AG04450 (cell line): ENCODE measurements at regions not wholly inside any gene's neighbourhood (a gene's known extent, or its start where the extent isn't known, plus 50 kb on each side); places are given as distances from the start of the nearest gene placed in this dataset.

ENCODE experiments used
- CTCF ChIA-PET: fragments of 300-600, 350-600 bp; formaldehyde crosslinking; extraction: SDS; loops from one replicate; lab custom pipeline; 2022; ENCODE audit warnings: antibody characterized with exemption, inconsistent platforms; lab: Charles Lee
- POLR2A ChIA-PET: fragments of 350-600 bp; formaldehyde crosslinking; extraction: SDS; loops from one replicate; lab custom pipeline; 2021; ENCODE audit warnings: antibody characterized with exemption, inconsistent platforms; lab: Yijun Ruan, JAX
- DNase-seq: peaks from one replicate; pipeline ENCODE4 v3.0.0-alpha.2; 2011; ENCODE audit warnings: low read depth, low spot score
- H3K27ac ChIP-seq: one replicate; pipeline ENCODE4 v1.5.1; 2012; ENCODE audit warnings: low read depth, low read length, control low read depth
- H3K27me3 ChIP-seq: one replicate; pipeline ENCODE4 v1.6.0; 2012; ENCODE audit warnings: low read length; ENCODE audit not compliant: control insufficient read depth, insufficient read depth
- H3K4me3 ChIP-seq: 2 replicates; pipeline ENCODE4 v1.5.1; 2011; ENCODE audit warnings: mild to moderate bottlenecking, low read depth, low read length, control low read depth
- H3K9me3 ChIP-seq: 2 replicates; pipeline ENCODE4 v1.5.1; 2012; ENCODE audit warnings: low read length; ENCODE audit not compliant: control insufficient read depth, insufficient read depth
- CTCF ChIP-seq: IDR thresholded peaks from 2 replicates; pipeline ENCODE4 v1.5.1; 2011; ENCODE audit warnings: low read depth, low read length, control low read depth, inconsistent platforms

GRCh38 chr13:95357875-95358274 lies 56.6 kb upstream of the ABCC4 start:
- ChIA-PET CTCF (interaction anchor here (0.7 kb wide), 1 partner anchor 12 kb away, joined by 3 read pairs; no protein-coding TSS in a partner anchor), POLR2A (no interaction called here)
- Histone ChIP-seq H3K27ac (no peak overlapping the region), H3K27me3 (no peaks in the 10 kb centered on the region), H3K9me3 (peaks cover 6% of the 10 kb centered on the region), H3K4me3 (no peak overlapping the region)
- DNase-seq: no peak
- no peak for TF ChIP-seq CTCF

GRCh38 chr13:95360052-95360451 lies 58.8 kb upstream of the ABCC4 start:
- TF ChIP-seq CTCF: no peak
- Histone ChIP-seq H3K27me3 (peaks cover 2% of the 10 kb centered on the region), H3K27ac (no peak overlapping the region), H3K4me3 (no peak overlapping the region), H3K9me3 (peaks cover 6% of the 10 kb centered on the region)
- CTCF ChIA-PET: no interaction called here
- POLR2A ChIA-PET: no interaction called here
- DNase-seq: no peak

- Histone ChIP-seq H3K4me3 (no peak overlapping the region), H3K9me3 (peaks cover 6% of the 10 kb centered on the region), H3K27ac (no peak overlapping the region), H3K27me3 (peaks cover 2% of the 10 kb centered on the region)
- DNase-seq: no peak
- TF ChIP-seq CTCF: no peak
- POLR2A ChIA-PET: no interaction called here
- CTCF ChIA-PET: no interaction called here
Observed at GRCh38 chr13:95360464-95361097, 59.3 kb upstream of the ABCC4 start.

GRCh38 chr13:95361686-95362085 lies 60.4 kb upstream of the ABCC4 start:
- ChIA-PET POLR2A (no interaction called here), CTCF (no interaction called here)
- no peak for TF ChIP-seq CTCF
- Histone ChIP-seq H3K27ac (no peak overlapping the region), H3K27me3 (peaks cover 2% of the 10 kb centered on the region), H3K9me3 (peaks cover 2% of the 10 kb centered on the region; the same call in 1 of the 2 replicates), H3K4me3 (no peak overlapping the region)
- DNase-seq: no peak

GRCh38 chr13:95362666-95363065 lies 61.4 kb upstream of the ABCC4 start:
- H3K4me3 ChIP-seq: no peak overlapping the region
- no peak for DNase-seq
- peaks cover 2% of the 10 kb centered on the region for H3K27me3 ChIP-seq
- no peak overlapping the region for H3K27ac ChIP-seq
- no peak for TF ChIP-seq CTCF
- no peaks in the 10 kb centered on the region; the same call in 1 of the 2 replicates for H3K9me3 ChIP-seq
- POLR2A ChIA-PET: no interaction called here
- CTCF ChIA-PET: no interaction called here
